Vagina (tissue), 2 donors: ENCODE measurements at regions not wholly inside any gene's neighbourhood (a gene's known extent, or its start where the extent isn't known, plus 50 kb on each side); places are given as distances from the start of the nearest gene placed in this dataset.

Experiments used
- DNase-seq, 2 donors: peaks; one replicate each; pipeline ENCODE4 v3.0.0-alpha.2; 2017; ENCODE audit errors: extremely low spot score in 2 of 2
- H3K27ac ChIP-seq: fragments of 200-600 bp; sonication (generic); one replicate; pipeline ENCODE4 v1.5.1; 2019
- H3K27me3 ChIP-seq: fragments of 200-600 bp; sonication (generic); one replicate; pipeline ENCODE4 v1.5.1; 2019
- H3K36me3 ChIP-seq, 2 donors: fragments of 200-600 bp; sonication (generic); one replicate each; pipeline ENCODE4 v1.5.1; 2017 to 2019
- H3K4me1 ChIP-seq: fragments of 200-600 bp; sonication (generic); one replicate; pipeline ENCODE4 v1.5.1; 2019
- H3K4me3 ChIP-seq, 2 donors: fragments of 200-600 bp; sonication (generic); 1 replicate in 1 of 2; 2 replicates in 1 of 2; pipeline ENCODE4 v1.5.1; 2016 to 2019
- H3K9me3 ChIP-seq: fragments of 200-600 bp; sonication (generic); one replicate; pipeline ENCODE4 v1.5.1; 2019
- POLR2A ChIP-seq, 2 donors: fragments of 450-650 bp; IDR thresholded peaks; one replicate each; pipeline ENCODE4 v1.6.1; 2017; ENCODE audit warnings: antibody characterized with exemption in 2 of 2, mild to moderate bottlenecking in 2 of 2, moderate library complexity in 2 of 2
- POLR2AphosphoS5 ChIP-seq, 2 donors: sonication (generic); formaldehyde crosslinking; IDR thresholded peaks; one replicate each; pipeline ENCODE4 v1.9.0; 2017; ENCODE audit warnings: antibody characterized with exemption in 2 of 2, mild to moderate bottlenecking in 2 of 2, low read depth in 1 of 2; ENCODE audit not compliant: insufficient read depth in 1 of 2
- intact Hi-C: fragments of 100-400 bp; cut with DNase I; formaldehyde crosslinking; loops from one replicate; pipeline ENCODE4 v1.15.1; 2023
- TF ChIP-seq, protein P1 (sequence below), 3 experiments: fragments of 450-650 bp in 2 of 3; fragments of 200-600 bp in 1 of 3; sonication (generic) in 1 of 3; IDR thresholded peaks; one replicate each; pipeline ENCODE4 v1.5.1; 2017 to 2019; ENCODE audit warnings: antibody characterized with exemption in 3 of 3, mild to moderate bottlenecking in 2 of 3, moderate library complexity in 2 of 3

DNA sequence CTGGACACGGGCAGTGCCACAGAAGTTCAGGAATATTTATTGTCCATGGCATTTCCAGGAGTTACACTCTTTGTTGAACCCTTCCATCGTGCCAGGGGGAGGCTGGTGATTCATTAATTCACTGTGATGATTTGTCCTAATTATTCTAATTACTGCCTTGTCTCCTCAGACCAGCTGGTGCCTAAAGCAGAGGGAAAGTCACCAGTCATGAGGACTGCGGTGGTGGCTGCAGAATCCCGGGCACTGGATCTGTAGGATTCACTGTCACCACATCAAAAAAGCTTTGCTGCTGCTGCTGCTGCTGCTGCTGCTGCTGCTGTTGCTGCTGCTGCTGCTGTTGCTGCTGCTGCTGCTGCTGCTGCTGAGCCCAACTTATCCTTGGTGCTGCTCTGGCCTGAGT is 908.2 kb downstream of the TSN start:
- intact Hi-C loops, result no loop called here
- no peak overlapping the region for H3K27ac ChIP-seq
- H3K9me3 ChIP-seq, result no peaks in the 10 kb centered on the region
- DNase-seq, result no peak
- no peak overlapping the region for H3K4me3 ChIP-seq
- TF ChIP-seq POLR2AphosphoS5 (IDR thresholded peaks at IDR 0.05; ENCODE audit: insufficient read depth in 1 of 2, low read depth in 1 of 2) (no peak), POLR2A (IDR thresholded peaks at IDR 0.05) (no peak)
- TF ChIP-seq, protein P1, sequence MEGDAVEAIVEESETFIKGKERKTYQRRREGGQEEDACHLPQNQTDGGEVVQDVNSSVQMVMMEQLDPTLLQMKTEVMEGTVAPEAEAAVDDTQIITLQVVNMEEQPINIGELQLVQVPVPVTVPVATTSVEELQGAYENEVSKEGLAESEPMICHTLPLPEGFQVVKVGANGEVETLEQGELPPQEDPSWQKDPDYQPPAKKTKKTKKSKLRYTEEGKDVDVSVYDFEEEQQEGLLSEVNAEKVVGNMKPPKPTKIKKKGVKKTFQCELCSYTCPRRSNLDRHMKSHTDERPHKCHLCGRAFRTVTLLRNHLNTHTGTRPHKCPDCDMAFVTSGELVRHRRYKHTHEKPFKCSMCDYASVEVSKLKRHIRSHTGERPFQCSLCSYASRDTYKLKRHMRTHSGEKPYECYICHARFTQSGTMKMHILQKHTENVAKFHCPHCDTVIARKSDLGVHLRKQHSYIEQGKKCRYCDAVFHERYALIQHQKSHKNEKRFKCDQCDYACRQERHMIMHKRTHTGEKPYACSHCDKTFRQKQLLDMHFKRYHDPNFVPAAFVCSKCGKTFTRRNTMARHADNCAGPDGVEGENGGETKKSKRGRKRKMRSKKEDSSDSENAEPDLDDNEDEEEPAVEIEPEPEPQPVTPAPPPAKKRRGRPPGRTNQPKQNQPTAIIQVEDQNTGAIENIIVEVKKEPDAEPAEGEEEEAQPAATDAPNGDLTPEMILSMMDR (IDR thresholded peaks at IDR 0.05), result no peak
- no peaks in the 10 kb centered on the region for H3K36me3 ChIP-seq
- H3K4me1 ChIP-seq, result no peaks in the 10 kb centered on the region
- no peaks in the 10 kb centered on the region for H3K27me3 ChIP-seq

DNA sequence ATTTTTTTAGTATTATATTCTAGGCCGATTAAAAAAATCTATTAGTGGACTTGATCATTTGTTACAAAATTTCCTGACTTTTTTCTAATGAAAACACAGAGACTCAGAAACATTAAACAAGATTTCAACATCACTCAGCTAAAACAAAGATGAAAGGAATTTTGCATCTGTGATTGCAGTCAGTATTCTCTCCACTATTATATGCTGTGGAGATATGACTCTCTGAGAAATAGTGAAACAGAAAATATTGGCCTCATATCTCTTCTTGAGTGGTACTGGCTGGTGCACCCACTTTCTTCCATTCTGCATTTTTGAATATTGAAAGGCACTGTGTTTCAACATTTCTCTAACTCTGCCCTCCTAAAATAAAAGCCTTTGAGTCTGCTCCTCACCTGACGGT is 914.2 kb downstream of the TSN start:
- Histone ChIP-seq H3K36me3 (no peaks in the 10 kb centered on the region), H3K4me1 (no peaks in the 10 kb centered on the region), H3K9me3 (no peaks in the 10 kb centered on the region), H3K27ac (no peak overlapping the region), H3K27me3 (no peaks in the 10 kb centered on the region), H3K4me3 (no peak overlapping the region)
- intact Hi-C loops, result no loop called here
- TF ChIP-seq, protein P1 (IDR thresholded peaks at IDR 0.05), result no peak
- TF ChIP-seq POLR2AphosphoS5 (IDR thresholded peaks at IDR 0.05; ENCODE audit: insufficient read depth in 1 of 2, low read depth in 1 of 2), result no peak
- no peak for TF ChIP-seq POLR2A (IDR thresholded peaks at IDR 0.05)
- no peak for DNase-seq

DNA sequence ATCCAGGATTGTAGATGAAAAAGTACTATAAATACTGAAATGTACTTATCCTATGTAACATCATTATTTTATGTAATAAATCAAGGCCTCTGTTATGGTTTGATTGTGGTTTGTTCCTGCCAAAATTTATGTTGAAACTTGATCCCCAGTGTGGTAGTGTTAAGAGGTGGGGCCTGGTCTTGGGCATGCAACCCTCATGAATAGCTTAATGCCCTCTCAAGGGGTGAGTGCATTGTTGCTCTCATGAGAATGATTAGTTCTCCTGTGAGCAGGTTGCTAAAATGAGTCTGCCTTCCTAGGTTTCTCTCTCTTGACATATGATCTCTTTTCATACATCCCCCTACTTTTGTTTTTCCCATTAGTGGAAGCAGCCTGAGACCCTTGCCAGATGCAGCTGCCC is 915.4 kb downstream of the TSN start:
- no peaks in the 10 kb centered on the region for H3K36me3 ChIP-seq
- intact Hi-C loops, result no loop called here
- no peak for DNase-seq
- no peak overlapping the region for H3K4me3 ChIP-seq
- H3K27ac ChIP-seq, result no peak overlapping the region
- no peaks in the 10 kb centered on the region for H3K4me1 ChIP-seq
- H3K27me3 ChIP-seq, result no peaks in the 10 kb centered on the region
- no peaks in the 10 kb centered on the region for H3K9me3 ChIP-seq
- no peak for TF ChIP-seq POLR2AphosphoS5 (IDR thresholded peaks at IDR 0.05; ENCODE audit: insufficient read depth in 1 of 2, low read depth in 1 of 2)
- TF ChIP-seq, protein P1 (IDR thresholded peaks at IDR 0.05), result no peak
- TF ChIP-seq POLR2A (IDR thresholded peaks at IDR 0.05), result no peak

DNA sequence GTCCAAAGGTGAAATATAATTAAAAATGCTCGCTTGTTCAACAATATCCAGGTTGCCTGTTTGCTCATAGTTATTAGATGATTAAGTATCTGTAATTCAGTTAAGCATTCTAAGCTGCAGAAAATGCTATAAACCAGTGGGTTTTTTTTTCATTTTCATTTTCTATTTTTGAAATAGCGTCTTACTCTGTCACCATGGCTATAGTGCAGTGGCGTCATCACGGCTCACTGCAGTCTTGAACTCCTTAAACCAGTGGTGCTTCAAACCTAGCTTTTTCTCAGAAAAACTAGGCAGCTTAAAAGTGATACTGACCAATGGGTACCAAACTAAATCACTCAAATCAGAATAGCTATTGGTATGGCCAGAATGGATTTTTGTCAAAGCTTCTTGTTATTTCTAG is 925.2 kb downstream of the TSN start:
- H3K27ac ChIP-seq, result no peak overlapping the region
- no peaks in the 10 kb centered on the region for H3K9me3 ChIP-seq
- no peaks in the 10 kb centered on the region for H3K27me3 ChIP-seq
- H3K4me1 ChIP-seq, result no peaks in the 10 kb centered on the region
- H3K36me3 ChIP-seq, result no peaks in the 10 kb centered on the region
- intact Hi-C loops, result no loop called here
- no peak overlapping the region for H3K4me3 ChIP-seq
- DNase-seq, result no peak
- TF ChIP-seq POLR2AphosphoS5 (IDR thresholded peaks at IDR 0.05; ENCODE audit: insufficient read depth in 1 of 2, low read depth in 1 of 2) (no peak), POLR2A (IDR thresholded peaks at IDR 0.05) (no peak)
- TF ChIP-seq, protein P1 (IDR thresholded peaks at IDR 0.05), result no peak

DNA sequence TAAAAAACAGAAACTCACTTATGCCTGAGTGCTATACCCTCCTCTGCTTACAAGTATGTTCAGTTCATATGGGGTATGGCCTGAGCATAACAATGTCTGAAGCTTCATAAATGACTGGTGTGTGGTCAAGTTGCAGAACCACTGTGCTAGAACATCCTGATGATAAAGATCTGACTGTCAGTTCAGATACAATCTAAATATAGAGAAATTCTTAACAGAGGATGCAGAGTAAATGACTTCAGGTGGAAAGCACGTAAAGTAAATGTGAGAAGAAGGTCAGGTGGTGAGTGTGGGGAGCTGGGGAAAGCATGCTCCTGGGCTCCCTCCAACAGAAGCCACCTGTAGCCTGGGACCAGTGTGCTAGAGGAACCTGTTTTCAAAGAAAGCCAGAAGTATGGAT is 926.2 kb downstream of the TSN start:
- no peaks in the 10 kb centered on the region for H3K4me1 ChIP-seq

More for the DNA sequence above, 926.2 kb downstream of the TSN start:
- H3K27me3 ChIP-seq, result no peaks in the 10 kb centered on the region
- no peaks in the 10 kb centered on the region for H3K36me3 ChIP-seq
- no peaks in the 10 kb centered on the region for H3K9me3 ChIP-seq
- no peak overlapping the region for H3K4me3 ChIP-seq
- intact Hi-C loops, result no loop called here
- DNase-seq, result no peak
- H3K27ac ChIP-seq, result no peak overlapping the region
- TF ChIP-seq POLR2A (IDR thresholded peaks at IDR 0.05) (no peak), POLR2AphosphoS5 (IDR thresholded peaks at IDR 0.05; ENCODE audit: insufficient read depth in 1 of 2, low read depth in 1 of 2) (no peak)
- TF ChIP-seq, protein P1 (IDR thresholded peaks at IDR 0.05), result no peak
